Activated T-cell treated with anti-CD3 and anti-CD28 coated beads, Interleukin-2, amount 50 U/mL, for 48 hours (primary cell): ENCODE measurements at regions not wholly inside any gene's neighbourhood (a gene's known extent, or its start where the extent isn't known, plus 50 kb on each side); places are given as distances from the start of the nearest gene placed in this dataset.
"Not testable (repeated sequence)": the region's sequence is repeated elsewhere in the genome, so short reads cannot be mapped to it uniquely, and the experiment has no call there.

Experiments
- DNase-seq, 2 experiments: peaks; one replicate each; pipeline ENCODE4 v3.0.0-alpha.2; 2020

DNA sequence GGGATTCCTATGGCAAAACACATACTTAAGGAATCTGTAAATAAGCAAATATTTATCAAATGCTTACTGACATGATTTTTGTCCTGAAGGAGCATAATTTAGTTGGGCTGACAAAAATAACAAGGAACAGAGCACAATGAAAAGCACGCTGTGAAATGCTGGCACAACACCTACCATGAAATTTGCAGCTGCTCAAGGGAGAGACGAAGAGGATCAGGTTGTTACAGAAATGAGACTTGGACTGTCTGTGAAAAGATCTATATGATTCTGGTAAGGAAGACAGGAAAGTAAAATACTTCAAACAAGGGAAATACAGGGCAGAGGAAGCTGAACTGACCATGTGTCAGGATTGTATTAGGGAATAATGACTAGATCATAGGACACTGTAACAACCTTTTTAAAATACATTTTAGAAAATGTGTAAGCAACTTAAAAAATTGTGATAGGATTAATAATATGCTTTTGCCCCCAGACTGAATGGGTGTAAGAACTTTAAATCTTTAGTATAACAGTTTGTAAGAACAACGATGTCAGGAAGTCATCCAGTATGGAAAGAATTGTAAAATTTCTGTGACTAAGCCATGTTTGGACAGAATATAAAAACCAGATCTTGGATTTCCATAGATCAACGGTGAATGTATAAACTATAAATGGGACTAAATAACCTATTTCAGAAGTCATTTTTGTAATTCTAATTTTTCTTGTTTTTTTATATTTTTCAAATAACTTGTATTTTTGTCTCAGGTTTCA, 1556.0 kb downstream of the EFNB2 start:
- DNase-seq = no peak

DNA sequence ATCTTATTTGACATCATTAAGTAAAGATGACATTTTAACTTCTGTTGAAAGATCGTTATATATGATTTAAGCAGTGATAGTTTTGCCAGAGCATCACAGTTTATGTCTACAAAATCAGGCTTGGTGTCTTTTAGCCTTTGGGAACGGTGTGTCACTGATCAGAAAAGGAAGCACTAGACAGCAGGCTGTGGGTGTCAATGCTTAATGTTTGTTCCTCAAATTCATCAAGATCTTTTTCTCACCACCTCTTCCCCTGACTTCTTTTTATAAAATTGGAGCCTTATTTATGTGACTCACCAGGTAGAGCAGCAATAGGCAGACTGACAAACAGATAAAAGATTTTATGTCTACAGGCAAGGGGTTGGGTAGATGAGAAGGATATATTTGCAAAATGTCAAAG, 1558.5 kb downstream of the EFNB2 start:
- no peak for DNase-seq

DNA sequence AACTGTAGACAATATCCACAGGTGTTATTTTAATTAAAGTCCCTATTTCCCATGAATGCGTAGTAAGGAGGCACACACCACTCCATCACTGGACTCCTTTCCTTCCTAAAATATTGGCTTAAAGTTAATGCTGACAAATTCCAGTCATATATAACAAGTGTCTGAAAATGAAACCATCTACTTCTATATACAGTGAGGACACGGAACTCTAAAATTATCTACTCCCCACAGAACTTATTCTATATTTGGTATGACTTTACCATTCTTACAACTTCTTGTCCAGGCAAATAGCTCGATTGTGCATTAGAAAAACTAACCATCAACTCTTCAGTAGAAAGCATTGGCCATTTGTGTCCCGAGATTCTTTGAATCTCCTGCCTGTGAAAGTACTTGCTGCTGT, 1560.2 kb downstream of the EFNB2 start:
- no peak for DNase-seq

DNA sequence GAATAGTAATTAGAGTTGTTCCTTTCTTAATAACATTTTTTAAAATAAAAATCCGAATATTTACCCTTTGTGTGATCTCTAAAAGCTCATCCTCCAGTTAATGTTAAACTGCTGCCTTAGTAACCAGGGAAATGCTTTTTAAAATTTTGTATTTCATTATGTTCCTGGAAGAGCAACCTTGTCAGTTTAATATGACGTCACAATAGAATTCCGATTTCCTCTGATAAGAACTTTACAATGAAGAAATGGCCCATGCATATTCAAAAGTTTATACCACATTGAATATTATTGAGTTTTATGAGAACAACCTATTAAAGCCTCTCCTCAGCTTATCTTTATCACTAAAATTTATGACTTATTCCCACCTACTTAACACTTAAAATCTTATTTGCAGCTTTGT, 1566.6 kb downstream of the EFNB2 start:
- no peak for DNase-seq

- no peak for DNase-seq
Measured at GRCh38 chr13:104967836-104968630, 1567.4 kb downstream of the EFNB2 start.

DNA sequence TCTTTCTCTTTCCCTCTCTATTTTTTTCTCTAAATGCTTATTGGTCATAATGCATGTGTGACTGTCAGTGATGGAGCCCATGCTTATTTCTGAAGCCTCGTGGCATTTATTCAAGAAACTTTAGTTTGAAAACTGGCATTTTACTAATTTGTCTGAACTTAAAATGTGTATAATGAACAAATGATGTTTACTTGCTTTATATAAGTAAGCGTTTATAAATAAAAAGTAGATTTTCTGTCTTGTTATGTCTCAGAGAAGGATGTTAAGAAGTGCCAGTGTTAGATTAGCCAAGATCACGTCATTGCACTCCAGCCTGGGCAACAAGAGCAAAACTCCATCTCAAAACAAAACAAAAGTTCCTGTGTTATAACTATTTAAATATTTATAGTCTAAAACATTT, 1568.1 kb downstream of the EFNB2 start:
- DNase-seq = no peak

DNA sequence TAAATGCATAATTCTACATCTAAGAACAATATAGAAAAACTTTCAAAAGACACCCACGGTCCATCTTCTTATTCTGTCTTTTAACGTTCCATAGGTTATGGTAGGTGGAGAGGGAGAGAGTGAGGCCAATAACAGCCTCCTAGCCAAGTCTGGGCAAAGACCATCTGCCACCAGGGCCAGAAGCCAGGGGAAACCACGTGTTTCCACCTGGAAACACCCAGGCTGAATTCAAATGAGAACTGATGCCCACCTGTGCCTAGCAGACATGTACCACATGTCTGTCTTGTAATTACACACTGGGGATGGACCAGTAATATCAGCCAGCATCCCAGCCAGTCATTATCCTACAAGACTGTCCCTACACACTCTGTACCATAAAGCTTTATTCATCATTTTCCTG, 1573.1 kb downstream of the EFNB2 start:
- no peak for DNase-seq

DNA sequence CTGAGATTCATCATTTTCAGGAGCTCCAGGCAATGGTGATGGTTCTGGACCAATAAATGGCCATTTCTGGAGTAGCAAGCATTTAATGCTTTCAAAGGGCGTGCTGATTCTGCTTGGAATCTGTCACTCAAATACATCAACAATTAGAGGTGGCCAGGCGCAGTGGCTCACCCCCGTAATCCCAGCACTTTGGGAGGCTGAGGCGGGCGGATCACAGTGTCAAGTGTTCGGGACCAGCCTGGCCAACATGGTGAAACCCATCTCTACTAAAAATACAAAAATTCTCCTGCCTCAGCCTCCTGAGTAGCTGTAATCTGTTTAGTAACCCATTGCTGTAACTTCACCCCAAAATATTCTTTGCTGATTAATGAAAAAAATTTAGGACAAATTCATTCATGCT, 1574.2 kb downstream of the EFNB2 start:
- DNase-seq = no peak

DNA sequence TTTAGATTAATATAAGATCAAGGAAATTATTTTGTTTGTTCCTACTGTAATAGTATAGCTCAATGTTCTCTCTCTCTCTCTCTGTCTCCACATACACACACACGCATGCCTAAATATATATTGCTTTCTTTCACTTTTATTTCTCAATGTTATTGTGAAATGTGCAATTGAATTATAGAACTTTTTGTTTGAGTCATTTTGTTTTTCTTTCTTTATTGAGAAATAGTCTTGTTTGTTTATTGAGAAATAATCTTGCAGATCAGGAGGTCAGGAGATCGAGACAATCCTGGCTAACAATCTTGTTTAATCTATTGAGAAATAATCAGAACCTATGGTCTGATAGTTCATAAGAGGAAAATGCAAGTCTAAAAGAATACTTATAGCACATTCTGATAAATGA, 1581.3 kb downstream of the EFNB2 start:
- no peak for DNase-seq

DNA sequence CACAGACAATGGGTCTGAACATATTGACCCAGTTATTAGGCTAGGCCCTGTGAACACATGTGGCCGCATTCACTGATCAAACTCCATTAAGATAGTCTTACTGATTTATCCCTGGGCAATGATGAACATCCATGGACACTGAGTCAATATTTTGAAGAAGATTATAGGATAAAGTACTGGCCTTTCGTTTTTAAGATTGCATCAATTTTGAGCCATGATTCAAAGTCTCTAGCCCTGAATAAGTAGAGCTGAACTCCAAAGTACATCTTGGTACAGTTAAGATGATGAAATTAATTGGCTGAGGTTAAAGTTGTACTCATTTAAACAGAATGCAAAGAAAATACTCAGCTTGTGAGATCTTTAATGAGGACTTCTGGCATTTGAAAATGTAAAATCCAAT, 1581.9 kb downstream of the EFNB2 start:
- no peak for DNase-seq

- no peak for DNase-seq
Measured at GRCh38 chr13:104949840-104950740, 1585.4 kb downstream of the EFNB2 start.

DNA sequence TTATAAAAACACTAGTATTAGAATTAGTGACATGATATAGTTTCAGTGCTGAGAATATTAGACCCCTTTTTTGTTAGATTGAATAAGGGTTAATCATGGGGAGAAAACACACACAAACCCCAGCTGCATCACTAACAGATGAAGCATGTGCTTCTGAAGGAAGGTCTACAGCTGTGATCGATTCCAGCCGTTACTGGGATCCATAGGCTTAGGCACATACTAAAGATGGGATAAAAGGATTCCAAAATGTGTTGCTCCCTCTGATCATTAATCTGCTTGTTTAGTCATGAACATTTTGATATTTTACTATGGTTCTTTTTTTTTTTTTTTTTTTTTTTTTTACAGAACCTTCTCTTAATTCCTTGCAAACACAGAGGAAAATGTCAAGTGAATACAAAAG, 1591.3 kb downstream of the EFNB2 start:
- no peak for DNase-seq

DNA sequence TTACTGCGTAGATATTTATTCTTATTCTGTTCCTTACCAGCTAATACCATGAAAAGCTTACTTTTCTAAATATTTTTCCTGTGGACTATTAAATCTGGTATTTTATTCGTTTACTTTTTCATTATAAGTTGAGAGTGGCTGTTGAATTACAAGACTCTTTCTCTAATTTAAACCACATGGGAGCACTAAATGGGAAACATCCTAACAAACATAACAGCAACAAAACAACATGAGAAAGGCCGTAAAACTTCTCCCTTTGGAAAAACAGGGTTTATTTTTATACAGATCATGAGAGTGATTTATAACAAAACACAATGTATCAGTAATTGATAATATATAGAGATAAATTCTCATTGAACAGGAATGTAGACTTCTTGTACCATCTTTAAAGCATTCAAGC, 1592.1 kb downstream of the EFNB2 start:
- DNase-seq = no peak

DNA sequence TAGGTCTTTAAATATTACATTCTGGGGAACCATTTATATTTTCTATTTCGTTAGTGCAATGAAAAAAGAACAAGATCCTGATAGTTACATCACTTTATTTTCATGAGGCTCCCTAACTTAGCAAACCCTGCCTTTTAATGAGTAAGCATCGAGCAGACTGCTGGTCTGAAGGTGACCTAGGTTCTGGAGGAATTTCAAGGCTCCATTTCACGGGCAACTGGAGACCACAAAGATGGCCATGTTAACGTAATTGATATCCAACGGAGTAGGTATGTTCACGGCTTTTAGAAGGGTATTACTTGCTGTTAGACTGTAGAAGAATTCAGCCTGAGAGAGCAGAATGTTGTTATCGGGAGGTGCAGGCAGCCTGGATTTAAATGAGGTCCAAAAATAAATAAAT, 1597.6 kb downstream of the EFNB2 start:
- no peak for DNase-seq

GRCh38 chr13:104936304-104936703, 1599.2 kb downstream of the EFNB2 start:
- DNase-seq = no peak

- not testable (repeated sequence) for DNase-seq
Measured at GRCh38 chr13:104920513-104920912, 1614.9 kb downstream of the EFNB2 start.

DNA sequence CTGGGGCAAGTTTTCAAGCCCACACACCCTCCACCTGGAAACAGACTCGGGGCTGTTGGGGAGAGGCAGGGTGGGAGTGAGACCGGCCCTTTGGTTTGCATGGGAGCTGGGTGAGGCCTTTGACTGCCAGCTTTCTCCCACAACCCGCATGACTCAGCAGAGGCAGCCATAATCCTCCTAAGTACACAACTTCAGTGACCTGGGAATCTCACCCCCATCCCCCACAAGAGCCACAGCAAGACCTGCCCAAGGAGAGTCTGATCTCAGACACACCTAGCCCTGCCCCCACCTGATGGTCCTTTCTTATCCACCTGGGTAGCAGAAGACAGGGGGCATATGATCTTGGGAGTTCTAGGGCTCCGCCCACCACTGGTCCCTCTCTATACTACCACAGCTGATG, 1615.4 kb downstream of the EFNB2 start:
- DNase-seq = no peak

DNA sequence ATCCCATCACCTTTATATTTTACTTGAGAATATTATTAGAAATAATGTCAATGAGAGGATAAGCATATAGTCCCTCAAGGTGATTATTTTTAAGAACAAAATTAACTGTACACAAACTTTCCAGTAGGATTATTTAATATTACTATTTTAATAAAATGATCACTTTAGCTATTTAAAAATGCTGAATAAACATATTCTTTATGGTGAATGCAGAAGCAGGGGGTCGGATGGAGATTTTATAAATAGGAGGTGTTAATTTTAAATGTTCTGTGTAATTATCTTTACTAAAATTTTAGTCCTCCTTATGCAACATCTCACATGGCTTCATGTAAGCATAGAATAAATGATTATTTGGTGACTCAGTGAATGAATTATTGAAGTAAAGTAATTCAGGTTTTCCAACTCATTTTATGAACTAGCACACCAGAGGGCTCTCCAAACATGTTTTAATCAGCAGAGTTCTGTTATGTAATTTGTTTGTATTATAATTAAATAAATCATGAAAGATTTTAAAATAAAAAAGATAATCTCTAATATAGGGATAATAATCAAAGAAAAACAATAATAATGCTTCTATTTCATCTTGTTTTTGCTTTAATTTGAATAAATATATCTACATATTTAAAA, 1635.2 kb downstream of the EFNB2 start:
- DNase-seq = no peak

DNA sequence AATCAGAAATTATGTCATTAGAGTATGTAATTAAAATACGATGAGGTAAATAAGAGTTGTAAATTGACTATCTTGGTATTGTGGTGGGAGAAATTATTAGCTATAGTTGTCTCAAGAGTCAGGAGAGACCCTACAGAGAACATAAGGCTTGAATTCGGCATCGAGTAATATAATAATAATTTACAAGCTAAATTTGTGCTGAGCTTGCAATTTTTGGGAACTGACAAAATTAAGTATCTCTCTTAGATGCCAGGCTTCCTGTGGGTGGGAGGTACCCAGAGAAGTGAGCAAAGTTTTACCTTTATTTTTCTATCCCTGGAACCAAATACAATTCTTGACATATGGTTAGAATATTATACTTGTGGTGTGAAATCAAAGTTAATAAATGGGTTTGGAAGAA, 1637.0 kb downstream of the EFNB2 start:
- no peak for DNase-seq

DNA sequence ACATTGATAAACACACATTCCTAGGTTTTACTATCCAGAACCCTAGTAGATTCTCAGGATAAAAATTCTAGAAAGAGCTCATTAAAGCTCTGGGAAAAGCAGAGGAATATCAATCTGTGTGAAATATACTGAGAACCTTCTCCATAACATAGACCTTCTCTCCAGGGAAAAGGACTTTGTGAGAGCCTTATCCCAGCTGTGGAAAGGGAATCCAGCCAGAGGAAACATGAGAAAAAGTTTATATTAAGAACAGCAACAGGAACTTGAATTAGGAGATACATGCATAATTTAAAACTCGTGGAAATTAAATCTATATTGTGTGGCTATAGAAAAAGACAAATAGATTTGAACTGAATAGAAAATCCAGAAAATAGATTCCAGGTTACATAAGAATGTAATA, 1639.9 kb downstream of the EFNB2 start:
- no peak for DNase-seq

GRCh38 chr13:104875038-104875754, 1660.3 kb downstream of the EFNB2 start:
- no peak for DNase-seq

DNA sequence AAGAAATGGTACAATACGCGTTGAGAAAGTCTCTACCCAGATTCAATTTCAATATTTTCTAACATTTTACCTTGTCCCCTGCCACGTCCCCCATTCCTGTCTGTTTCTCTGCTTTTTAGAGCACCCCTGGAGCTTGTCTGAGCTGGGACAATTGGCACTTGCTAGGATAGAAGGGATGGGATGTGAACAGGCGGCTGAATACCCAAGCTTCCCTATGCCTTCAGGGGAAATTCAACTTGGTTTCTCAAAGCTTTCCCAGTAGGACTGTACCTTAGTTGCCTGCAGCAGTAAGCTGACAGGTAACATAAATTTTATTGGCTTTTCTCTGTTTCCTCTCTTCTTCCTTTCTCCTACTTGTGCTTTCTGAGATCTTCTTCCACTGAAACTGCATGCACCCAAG, 1663.3 kb downstream of the EFNB2 start:
- DNase-seq = no peak
